D341Med (cell line): ENCODE measurements at regions not wholly inside any gene's neighbourhood (a gene's known extent, or its start where the extent isn't known, plus 50 kb on each side); places are given as distances from the start of the nearest gene placed in this dataset.

Experiments
- DNase-seq: peaks from one replicate; pipeline ENCODE4 v3.0.0; 2012; ENCODE audit warnings: low spot score

DNA sequence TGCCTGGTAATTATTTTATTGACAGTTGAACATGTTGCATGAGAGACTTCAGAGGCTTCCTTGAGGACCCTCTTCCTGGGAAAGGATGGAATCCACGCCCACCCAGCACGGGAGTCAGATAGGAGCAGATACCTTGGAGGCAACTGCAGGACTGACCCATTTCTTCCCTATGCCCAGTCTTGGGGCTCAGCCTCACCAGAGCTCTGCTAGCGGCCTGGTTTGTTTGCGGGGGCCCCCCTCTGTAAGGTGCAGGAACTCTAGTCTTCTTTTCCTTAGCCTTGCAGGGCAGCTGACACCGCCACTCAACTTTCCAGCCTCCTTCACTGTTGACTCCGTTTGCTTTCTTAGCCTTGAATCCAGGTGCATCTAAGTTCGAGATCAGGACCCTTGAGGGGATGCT, 1032.8 kb downstream of the BRD1 start:
- no peak for DNase-seq

DNA sequence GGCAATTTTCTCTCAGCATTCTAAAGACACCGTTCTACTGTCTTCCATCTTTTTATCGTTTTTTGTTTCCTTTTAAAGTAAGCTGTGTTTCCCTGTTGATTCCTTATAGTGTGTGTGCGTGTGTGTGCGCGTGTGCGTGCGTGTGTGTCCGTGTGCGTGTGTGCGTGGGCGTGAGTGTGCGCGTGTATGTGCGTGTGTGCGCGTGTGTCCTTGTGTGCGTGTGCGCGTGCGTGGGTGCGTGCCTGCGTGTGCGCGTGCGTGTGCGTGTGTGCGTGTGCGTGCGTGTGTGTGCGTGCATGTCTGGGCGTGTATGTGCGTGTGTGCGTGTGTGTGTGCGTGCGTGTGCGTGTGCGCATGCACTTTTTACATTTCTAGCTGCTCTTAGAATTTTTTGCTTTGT, 1033.7 kb downstream of the BRD1 start:
- no peak for DNase-seq

DNA sequence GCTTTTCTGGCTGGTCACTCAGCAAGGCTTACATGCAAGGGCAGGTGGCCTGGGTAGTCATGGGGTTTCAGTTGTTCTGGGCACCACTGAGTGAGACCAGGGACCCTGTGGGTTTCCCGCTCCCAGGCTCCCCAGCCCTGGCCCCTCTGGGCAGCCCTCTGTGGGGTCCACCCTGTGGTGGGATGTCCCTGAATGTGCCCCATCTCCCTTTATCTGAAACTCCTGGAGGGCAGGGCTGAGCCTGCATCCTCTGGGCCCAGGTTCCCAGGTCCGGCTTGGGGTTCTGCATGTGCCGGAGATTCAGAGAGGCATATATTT, 1041.0 kb downstream of the BRD1 start:
- DNase-seq = no peak

DNA sequence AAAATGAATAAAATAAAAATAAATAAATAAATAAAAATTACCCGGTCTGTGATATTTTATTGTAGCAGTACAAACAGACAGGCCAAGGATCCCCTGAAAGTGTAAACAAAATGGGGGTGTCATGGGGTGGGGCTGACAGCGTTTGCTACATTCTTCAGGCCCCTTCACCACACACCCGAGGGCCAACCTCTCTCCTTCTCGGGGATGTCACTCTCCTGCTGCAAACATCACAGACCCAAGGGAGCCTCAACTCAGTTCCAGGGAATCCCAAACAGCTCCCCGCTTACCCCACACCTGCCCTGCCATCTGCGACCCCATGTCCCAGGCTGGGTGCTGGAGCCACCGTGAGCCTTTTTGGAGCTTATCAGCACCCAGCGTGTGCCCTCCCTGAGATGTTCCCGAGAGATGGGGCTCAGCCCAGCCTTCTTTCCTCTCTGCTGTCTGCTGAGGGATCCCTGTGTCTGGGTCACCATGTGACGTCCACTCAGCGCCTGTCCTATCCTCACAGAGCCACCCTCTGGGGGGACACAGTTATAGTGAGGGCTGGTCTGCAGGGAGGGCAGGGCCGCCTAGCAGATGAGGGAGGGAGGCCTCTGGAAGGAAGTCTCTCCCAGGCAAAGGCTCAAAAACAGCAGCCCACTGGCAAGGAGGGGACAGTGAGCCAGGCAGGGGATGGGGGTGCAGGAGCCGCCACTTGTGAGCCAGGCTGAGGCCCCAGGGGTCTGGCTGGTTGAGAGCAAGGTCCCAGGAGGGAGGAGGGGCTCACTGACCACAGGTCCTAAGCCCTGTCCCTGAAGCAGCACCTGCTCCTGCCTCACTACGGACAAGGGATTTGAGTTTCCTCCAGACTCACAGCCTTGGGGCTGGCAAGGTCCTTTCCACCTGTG, 1041.6 kb downstream of the BRD1 start:
- DNase-seq = no peak

DNA sequence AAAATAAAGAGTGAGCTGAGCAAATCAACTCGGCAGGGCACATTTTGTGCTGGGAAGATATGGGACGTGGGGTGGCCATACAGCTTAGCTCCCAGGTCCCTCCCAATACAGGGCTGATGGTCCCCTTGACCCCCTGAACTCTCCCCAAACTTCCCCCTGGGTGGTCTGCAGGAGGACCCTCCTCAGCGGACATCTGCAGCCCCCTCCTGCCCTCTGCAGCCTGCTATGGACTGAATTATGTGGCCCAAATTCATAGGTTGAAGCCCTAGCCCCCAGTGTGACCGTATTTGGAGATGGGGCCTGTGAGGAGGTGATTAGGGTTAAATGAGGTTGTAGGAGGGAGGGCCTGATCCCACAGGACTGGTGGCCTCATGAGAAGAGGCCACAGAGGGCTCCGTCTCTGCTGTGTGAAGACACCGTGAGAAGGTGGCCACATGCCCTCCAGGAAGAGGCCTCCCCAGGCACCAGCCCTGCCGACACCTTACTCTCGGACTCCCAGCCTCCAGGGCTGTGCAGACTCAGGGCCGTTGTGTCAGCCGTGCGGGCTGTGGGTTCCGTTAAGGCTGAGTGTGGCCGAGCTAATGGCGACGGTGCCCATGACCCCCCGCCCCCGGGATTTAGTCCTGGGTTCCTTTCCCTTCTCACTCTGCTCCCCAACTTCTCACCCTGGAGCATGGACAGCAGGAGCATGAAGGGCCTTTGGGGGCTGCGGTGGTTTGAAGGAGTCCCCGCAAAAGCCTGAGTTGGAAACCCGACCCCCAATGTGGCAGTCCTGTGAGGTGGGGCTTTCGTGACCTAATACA, 1042.8 kb downstream of the BRD1 start:
- DNase-seq = no peak

DNA sequence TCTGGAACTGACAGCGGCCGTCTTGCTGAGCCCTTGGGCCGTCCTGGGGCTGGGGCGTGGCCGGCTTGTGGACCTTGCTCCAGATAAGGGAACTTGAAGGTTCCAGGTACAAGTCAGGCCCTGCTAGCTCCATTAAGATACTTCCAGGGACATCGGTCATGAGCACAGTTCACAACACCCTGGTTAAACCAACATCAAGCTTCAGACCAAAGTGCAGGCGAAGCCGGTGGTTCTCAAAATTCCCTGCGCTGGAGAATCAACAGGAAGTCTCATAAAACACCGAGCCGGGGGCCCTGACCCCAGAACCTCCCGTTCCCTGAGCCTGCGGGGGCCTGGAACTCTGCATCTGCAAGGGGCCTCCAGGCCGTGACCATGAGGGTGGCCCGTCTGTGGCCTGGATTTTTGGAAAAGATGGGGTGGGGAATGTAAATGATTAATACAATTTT, 1043.8 kb downstream of the BRD1 start:
- no peak for DNase-seq

DNA sequence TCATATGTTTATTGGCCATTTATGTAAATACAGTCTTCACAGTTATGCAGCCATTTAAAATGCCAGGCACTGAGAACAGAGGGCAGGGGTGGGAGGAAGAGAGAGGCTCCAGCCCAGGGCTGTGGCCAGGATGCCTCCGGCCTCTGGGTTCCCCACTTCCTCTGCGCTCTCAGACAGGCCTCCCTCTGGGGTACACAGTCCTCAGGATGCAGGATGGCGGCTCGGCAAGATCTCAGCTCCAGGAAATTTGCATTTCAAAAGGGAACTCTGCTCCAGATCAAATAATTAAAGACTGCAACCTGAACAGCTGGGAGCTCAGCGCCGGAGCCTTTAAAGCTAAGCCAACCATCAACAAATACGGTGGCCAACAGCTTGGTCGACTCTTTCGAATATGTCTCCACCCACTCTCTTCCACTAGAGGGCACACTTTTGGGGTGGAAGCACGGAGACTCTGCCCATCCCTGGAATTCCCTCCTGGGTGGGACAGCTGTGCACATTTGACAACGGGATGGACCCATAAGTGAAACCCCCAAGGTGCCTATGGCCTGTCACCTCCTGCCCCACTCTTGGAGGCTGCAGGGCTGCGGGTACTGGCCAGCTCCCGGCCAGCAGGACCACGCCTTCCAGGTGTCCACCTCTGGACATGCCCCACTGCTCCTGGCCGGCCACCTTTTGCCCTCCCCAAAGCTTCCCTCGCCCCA, 1044.7 kb downstream of the BRD1 start:
- no peak for DNase-seq

DNA sequence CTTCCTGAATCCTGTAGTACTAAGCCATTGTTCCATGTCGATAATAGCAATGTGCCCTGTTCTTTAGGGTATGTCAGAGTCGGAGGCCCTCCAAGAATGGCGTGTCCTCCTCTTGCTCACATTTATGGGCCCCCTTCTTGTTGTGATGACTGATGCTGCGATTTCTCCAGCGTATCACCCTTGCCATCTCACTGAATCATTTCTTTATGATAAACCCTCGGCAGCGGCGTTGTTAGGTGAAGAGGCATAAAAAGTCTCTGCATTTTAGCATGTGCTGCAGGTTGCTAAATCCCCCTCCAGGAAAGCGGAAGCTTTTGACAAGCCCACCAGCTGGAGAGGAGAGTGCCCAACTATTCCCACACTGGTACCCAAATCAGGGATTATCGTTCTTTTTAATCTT, 1045.3 kb downstream of the BRD1 start:
- DNase-seq = no peak

DNA sequence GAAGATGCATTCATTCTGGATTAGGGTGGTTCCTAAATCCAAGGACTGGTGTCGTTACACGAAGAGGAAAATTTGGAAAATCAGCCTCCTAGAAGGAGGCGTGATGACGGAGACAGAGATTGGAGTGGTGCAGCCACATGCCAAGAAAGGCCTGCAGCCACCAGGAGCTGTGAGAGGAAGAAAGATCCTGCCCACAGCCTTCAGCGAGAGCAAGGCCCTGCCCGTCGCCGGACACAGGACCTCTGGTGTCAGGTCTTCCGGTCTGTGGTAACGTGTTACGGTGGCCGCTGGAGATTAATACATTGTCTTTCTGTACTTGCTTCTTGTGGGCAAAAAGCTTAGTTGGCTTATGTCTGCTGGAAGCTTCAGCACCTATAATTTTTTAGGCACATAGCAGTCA, 1045.8 kb downstream of the BRD1 start:
- DNase-seq = no peak

DNA sequence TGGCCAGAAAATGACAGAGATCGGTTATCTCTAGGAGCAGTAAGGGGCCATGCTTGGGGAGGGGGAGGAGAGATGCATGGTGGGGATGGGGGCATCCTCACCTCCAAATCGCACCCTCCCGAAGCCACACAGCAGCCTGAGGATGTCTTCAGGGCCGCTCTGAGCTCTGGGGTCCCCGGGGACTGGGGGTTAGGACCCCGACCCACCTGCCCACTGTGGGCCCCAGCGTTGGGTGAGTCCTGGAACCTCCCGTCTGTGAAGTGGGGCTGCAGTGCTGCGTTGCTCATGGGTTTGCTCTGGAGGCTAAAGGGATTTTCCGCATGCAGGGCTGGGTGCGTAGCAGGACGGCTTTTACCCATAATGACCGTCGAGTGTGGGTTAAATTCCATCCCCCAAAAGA, 1046.3 kb downstream of the BRD1 start:
- DNase-seq = no peak

DNA sequence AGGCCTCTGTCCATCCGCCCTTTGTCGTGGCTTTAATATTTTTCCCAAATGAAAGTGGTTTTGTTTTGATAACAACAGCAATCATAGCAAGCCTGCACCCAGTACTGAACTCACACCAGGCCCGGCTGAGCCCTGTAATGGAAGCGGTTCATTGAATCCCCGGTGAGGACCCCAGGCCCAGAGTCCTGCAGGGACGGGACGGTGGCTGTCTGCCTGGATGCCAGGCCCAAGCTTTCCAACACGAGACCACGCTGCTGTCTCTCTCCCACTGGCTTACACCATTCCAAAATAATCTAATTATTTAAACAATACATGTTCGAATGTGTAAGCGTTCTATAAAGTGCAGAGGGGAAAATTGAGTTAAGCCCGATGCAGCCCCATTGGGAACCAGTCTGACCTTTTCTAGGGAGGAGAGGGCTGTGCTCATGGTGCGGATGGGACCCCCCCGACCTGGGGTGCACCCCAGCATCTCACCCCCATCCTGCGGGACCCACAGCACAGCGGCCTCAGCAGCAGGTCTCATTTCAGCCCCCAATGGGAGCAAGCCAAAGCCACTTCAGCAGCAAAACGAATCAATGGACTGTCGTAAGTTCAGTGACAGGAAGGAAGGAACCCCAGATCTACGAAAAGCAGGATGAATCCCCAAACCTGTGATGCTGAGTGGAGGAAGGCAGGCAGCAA, 1046.9 kb downstream of the BRD1 start:
- DNase-seq = no peak

DNA sequence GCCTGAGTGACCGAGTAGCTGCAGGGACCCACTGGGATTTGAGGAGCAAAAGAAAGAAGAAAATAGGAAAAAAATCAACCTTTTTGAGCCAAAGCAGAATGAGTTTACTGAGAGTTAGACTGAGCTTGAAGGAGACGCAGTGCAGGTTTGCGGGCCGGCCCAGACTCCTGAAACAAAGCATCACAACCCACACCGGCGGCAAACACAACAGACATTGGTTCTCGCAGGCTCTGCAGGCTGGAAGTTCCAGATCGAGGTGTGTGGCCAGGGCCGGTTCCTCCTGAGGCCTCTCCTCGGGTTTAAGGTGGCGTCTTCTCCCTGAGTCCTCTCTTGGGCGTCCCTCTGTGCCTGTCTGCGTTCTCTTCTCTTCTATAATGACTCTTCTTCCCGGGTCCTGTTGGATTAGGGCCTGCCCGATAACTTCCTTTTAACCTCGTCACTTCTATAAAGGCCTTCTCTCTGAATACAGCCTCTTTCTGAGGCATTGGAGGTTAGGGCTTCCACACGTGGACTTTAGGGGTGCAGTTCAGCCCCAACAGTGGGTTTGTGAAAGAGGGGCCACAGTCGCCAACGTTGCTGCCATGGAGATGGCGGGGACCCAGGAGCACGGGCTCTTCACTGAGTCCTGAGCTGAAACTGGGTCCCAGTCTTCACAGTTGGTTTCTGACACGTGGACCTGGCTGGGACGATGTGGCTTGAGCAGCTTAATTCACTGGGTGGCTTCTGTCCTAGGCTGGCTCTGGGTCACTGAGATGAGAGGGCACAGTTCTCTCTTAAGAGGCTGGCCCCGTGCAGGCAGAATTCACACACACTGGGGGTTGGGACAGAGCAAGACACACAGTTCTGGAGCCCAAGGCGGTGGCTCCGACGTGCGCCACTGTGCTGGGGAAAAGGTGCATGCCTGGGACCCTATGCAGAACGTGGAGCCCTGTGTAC, 1047.7 kb downstream of the BRD1 start:
- no peak for DNase-seq

DNA sequence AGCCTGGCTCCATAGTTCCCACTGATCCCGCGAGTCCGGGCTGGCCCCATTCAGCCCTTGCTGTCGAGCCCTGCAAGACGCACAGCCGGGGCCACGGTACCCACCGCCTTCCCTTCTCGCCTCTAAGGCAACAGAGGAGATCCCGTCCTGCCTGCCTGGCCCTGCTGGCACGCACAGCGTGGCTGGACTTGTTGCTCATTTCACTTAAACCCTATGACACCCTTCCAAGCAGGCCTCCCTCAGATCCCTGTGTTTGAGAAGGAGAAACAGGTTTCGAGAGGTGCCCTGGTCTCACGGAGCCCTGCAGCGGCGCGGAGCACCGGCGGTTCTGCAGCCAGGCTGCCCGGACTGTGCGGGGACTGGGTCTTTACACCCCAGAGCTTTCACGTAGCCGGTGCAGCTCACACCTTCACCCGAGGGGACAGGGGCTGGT, 1048.4 kb downstream of the BRD1 start:
- no peak for DNase-seq

DNA sequence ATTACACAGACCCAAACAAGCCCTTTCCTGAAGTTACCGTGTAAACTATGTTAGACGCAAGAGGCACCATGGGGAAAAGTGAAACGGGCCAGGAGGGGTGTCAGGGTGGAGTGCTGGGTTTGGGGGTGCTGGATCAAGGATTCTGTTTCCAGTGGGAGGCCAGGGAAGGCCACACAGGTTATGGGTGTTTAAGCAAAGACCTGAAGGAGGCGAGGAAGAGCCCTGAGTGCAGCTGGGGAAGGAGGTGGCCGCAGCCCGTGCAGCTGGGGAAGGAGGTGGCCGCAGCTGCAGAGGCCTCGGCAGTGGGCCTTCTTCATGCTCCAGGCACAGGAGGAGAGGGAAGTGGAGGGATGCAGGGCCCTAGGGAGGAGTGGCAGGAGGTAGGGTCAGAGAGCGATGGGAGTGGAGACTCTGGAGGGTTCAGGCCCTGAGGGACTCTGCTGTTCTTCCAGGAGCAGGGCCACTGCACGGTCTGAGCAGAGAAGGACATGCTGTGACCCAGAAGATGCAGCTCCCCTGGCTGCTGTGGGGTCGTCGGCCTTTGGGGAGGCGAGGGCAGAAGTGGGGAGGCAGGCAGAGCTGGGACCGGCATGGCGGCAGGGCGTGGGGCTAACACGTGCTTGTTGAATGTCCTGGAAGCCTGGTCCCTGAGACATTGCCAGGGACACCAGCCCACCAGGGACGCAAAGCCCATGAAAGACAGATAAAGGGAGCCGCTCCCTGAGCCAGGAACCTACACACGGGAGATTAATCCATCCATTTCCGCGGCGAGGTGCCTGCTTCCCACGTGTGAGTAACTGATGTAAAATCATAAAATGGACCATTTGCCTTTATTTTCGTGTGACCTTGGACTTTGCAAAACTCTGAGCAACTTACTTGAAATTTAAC, 1049.1 kb downstream of the BRD1 start:
- DNase-seq = no peak

DNA sequence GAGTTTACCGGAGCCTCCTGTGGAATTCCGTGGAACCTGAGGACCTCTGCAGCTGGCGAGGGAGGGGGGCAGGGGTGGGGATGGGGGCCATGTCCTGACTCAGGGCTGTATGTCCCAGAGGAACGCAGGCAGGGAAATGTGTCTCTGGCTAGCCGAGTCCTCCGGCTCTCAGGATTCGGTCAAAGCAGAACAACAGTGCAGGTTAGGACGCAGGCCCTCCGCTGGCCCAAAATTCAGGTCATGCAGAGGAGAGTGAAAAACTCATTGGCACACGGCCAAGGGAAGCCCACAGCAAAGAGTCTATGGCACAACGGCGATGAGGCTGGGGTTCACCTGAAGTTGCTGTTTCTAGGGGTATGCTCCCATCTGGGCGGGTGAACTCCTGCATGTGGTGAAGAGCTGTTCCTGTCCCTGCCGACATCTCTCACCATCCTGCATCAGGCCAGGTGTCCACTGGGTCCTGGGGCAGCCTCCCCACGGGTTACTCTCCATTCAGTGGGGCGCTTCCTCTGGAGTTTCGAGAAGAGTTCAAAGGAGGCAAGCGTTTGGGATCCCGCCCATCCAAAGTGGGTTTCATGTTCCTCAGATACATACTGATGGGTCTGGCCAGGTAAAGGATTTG, 1055.3 kb downstream of the BRD1 start:
- no peak for DNase-seq

DNA sequence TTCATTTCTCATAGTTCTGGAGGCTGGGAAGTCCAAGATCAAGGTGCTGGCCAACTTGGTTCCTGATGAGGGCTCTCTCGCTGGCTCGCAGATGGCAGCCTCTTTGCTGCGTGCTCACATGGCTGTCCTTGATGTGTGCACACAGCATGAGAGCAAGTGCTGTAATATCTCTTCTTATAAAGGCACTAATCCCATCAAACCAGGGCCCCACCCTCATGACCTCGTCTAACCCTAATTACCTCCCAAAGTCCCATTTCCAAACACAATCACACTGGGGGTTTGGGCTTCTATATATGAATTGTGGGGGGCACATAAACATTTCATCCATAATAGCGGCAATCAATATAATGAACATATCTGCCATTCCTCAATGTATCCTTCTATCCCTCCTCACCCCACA, 1062.1 kb downstream of the BRD1 start:
- DNase-seq = no peak

DNA sequence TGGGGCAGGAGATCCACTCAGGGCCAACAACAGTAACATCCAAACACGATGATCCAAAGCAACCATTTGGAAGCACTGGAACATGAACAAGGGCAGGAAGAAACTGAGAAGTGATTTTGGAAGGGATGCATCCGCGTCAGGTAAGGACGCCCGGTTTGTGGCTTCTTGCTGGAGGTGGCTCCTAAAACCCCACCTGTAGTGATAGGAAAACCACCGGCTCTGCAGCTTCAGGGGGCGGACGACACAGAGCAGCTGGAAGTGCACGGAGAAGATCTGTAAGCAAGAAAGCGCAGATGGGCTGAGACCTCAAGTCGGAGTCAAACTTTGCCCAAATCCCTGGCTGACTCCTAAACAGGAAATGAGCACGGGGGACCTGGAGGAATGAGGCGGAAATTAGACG, 1066.1 kb downstream of the BRD1 start:
- peak; percentile 9 for DNase-seq

DNA sequence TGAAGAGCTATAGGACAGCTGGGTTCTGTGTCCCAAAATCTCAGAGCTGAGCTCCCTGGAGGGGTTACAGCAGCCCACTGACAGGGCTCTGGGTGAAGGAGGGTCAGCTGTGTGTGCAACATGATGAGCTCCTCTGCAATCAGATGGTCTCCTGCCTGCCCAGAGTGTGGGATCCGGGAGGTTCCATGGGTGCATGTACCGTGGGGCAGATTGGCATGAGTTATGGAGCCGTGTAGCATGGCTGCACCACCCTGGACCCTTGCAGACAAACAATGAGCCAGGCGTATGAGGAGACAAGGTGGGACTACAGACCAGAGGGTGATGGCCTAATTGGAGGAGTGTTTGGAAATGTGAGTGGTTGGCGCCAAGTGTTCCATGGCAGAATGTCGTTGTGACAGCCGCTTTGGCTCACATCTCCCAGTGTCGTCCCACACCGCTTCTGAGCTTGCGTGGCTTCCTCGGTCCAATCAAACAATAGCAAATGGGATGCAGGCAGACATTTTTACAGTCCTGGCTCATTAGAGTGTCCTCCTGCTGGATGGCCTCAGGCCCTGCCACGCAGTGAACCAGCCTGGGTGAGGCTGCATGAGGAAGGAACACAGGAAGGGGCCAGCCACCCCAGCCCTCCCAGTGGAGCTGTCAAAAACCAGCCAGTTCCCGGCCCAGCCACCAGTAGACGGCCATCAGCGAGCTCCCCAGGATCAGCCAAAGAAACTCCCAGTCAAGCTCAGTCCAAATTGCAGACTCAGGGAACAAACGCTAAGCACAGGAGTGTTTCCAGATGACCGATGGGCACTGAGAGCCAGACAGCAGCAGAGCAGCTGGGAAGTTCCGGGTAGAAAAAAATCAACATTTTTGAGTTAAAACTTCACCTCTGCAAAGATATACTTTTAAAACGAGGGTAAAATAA, 1066.9 kb downstream of the BRD1 start:
- peak; percentile 7 for DNase-seq
